ENCODE measurements at regions not wholly inside any gene's neighbourhood (a gene's known extent, or its start where the extent isn't known, plus 50 kb on each side); places are given as distances from the start of the nearest gene placed in this dataset.
A peak's percentile ranks its signal among the peaks of the same experiment; 100 is the strongest.
"Not testable (repeated sequence)": the region's sequence is repeated elsewhere in the genome, so short reads cannot be mapped to it uniquely, and the experiment has no call there.

DNA sequence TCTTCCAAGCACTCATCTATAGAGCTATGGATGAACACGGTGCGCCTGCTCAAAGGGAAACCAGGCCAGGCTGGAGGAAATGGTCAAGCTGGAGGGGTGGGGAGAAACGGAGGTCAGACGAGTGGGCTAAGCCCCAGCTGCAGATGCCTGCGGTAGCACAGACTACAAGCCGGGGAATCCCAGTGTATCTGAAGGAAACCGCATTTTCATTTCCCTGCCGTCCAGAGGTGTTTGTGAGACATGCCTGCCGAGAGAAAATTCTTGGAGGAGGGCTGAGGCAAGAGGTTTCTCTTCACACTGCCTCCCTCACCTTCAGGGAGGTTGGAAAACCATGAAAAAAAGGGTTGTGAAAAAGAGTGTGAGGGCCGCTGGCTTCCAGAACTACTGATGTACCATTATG, 102.0 kb upstream of the FOXN3 start:
- DNase-seq: no peak

DNA sequence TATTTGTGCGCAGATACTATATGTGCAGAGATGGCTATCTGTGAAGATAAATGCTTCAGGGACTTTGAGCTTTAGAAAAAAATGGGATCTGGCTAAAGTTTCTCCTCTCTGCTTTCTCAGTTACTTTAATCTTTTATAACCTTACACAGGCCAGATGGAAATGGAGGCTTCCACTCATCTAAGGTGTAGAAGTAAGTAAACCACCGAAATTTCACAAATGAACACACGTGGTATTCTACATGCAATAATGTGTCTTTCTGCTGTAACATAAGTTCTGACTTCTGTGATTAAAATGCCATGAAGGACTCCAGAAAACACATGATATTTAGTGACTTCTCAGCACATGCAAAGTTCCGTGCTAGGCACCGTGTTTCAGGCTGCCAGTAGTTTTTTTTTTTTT, 99.1 kb upstream of the FOXN3 start:
- DNase-seq: no peak

DNA sequence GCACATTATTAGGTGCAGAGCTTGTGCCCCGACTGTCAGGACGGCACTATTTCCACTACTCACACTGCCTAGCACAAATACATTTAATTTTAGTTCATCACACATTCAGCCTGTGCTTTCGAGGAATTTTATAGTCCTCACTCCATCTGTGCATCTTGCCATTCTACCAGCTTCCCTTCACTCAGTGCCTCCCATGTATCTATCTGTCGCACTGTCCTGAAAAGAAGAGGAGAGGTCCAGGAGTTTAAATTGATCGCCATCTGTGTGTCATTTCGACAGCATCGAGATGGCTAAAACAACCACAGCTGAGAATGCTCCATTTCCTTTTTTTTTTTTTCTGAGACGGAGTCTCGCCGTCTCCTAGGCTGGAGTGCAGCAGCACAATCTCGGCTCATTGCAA, 97.6 kb upstream of the FOXN3 start:
- no peak for DNase-seq

DNA sequence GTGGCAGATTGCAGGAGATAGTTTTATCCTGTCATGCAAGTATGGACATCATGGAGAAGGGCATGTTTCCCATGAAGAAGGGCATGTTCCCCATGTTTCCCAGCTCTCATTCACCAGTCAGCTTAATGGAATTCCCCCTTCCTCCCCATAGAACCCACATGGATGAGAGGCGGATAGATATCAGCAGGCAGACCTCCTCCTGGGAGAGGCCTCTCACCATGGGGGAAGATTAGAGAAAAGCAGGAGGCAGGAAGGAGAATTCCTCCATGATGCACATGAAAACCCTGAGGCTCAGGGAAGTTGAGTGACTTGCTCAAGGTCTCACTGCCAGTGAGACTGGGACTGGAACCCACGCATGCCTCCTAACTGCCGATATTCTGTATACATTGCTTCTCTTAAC, 92.9 kb upstream of the FOXN3 start:
- DNase-seq: no peak

DNA sequence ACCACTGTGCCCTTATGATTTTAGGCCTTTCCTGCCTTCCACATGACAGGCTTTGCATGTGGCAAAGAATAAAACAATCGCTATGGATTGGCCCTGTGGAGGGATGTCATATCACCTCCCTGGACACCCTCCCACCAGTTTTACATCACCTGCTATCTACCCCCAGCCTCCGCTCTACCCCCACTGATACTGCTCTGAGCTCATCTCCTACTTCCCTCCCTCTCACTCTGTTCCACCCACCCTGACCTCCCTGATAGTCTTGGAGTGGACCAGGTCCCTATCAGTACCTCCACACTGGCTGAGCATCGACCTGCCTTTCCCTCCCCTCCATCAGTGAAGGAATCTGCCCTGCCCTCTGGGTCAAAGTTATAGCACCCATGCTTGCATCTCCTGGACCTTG, 91.8 kb upstream of the FOXN3 start:
- no peak for DNase-seq

DNA sequence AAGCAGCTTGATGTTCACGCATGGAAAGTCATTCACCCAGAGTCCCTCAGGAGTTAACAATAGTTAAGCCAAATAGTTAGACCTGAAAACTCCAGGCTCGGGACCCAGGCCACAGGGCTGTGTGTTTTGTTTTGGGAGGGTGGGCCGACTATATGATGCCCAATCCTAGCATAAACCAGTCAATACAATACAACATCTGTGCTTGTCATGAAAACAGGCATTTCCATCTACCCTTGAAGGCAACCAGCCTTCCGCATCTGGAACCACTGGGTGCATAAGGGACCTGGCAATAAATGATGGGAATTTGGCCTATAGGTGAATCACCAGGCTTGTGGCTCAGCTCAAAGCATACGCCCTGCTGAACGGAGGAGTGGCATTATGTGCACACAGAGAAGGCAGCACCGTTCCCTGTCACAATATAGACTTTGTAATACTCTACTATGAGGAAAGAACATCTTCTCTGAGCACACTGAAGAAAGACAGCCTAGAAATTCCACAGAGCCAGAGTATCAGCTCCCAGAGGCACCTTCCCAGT, 91.0 kb upstream of the FOXN3 start:
- DNase-seq: no peak

DNA sequence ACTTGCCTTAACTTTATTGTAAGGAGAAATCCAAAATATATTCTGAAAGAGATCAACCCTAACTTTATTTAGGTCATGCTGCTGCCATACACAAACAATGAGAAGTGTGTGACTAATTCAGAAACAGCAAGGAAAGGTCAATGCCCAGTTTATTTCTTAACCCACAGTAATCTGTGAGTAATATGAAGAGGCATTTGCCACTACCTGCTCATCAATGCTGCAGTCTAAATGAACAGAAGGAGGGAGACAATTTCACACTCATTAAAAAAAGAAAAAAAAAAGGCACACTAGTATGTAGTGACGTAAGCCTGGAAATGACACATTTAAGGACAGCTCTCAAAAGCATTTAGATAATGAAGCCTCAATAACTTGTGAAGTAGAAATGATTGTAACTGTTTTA, 90.5 kb upstream of the FOXN3 start:
- DNase-seq: no peak

DNA sequence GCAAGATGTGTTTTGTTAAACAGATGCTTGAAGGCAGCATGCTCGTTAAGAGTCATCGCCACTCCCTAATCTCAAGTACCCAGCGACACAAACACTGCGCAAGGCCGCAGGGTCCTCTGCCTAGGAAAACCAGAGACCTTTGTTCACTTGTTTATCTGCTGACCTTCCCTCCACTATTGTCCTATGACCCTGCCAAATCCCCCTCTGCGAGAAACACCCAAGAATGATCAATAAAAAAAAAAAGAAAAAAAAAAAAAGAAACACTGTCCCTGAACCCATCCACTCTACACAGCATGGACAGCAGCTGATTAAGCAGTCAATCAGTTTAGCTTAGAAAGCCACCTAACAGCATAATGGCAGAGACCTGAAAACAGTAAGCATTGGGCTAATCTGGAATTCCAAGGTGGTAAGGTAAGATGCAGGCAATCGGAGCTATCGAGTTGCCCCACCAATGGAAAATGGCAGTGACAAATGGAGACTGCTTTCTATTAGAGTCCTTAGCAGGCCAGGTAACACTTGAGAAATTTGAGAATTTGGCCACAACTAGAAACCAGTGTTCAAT, 89.9 kb upstream of the FOXN3 start:
- not testable (repeated sequence) for DNase-seq

DNA sequence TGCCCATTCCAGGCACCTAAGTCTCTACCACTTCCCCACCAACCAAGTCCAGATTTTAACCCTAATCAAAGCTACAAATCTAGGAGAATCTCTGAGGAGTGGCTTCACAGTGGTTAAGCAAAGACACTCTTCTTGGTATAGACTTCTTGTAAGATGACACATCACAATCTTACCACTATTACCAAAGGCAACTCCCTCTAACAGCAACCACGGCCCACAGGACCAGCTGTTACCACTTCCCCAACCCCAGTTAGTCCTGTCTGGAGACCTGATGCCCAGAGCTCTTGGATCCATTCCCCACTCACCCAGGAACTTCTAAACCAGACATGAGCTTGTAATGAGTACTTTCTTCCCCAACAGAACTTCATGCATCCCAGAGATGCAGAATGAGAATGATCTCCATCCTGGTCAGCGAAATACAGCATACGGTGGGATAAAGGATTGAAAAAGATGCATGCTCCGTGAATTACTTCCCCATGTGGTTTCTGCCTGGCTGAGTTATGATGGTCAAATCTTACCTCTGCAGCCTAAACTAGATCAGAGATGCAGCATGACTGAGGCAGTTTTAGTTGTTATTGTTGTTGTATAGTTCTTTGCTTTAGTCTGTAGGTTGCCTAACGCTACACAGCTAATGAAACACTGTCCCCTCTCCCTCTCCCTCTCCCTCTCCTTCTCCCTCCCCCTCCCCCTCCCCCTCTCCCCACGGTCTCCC, 87.7 kb upstream of the FOXN3 start:
- DNase-seq: no peak

DNA sequence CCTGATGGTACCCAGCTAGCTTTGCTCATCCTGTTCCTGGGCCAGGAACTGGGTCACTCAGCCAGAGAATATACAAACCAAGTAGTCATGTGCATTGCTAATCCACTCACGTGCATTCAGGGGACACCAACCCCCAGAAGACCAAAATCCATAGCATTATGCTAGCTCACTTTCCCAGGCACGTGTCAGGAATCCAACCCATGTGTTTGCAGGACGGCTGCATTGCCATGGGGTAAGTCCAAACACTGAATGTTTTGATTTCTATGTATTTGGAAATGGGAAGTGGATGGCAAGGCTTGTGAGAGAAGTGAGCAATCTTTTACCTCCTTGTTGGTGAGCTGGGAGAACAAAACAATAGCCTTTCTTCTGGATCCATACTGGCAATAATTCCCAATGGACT, 87.1 kb upstream of the FOXN3 start:
- no peak for DNase-seq

DNA sequence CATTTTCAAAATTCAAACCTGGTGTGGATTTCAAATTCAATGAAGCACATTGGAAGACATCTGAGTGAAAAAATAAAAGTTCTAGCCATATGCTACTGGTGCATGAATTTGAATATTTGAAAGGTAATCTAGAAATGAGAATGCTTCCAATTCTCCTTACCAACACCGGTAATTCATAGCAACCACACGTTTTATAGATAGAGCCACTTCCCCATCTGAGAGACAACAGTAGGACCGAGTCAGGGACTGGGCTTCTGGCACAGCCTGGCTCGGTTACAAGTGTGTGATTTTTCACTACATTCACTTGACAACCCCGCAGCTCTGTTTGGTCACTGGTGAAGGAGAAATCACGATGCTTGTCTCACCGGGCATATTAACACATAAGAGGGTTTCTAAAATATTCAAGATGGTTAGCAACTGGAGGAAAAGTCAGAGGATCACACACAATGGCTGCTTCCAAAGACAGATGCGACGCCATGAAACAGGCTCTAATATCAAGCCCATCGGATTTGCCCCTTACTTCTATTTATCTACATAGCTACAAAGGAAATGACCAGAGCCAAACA, 86.5 kb upstream of the FOXN3 start:
- DNase-seq: no peak

DNA sequence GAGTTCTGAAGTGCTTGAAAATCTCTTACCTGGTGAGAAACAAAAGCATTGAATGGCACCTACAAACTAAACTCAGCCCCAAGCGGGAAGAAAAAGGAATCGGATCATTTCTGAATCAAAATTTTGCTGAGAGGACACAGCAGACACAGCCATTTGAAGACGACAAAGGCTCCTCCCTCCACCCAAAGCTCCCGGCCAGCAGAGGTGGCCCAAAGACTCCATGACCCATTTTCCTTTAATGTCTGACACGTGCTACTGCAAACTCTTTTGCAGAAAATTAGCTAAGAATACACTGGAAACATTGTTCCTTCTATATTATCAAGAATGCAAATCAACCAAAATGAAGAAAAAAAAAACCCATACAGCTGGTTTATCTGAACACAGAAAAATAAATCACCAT, 85.9 kb upstream of the FOXN3 start:
- no peak for DNase-seq

DNA sequence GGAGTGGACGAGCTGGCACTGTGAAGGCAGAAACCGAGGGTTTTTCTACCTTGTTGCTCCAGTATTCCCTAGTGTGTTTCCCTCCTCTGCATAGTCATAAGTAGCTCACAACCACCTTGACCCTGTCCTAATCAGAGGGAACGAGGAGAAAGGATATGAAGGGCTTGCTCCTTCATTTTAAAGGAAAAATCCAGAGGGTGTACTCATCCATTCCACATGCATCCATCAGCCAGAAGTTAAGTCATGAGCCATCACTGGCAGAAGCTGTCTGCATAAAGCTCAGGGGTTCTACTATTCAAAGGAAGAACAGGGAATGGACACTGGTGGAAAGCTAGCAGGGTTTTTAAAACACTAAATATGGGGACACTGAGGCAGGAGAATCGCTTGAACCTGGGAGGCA, 84.3 kb upstream of the FOXN3 start:
- DNase-seq: no peak

DNA sequence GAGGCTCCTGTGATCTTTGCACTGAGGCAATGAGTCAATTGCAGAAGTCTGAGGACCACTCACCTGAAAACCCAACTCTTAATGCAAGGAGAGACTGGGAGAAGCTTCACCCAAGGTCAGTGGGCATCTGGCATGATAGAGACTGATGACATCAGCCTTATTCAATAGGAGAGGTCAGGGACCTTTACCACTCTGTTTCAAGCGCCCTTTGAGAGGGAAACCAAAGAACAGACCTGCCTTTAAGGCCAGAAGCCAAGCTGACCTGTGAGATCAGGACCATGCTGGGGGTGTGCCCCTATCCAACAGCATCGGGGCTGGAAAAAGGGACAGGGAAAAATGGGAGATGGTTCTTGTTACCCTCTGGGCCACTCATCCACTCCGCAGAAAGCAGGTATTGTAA, 83.3 kb upstream of the FOXN3 start:
- DNase-seq: no peak

DNA sequence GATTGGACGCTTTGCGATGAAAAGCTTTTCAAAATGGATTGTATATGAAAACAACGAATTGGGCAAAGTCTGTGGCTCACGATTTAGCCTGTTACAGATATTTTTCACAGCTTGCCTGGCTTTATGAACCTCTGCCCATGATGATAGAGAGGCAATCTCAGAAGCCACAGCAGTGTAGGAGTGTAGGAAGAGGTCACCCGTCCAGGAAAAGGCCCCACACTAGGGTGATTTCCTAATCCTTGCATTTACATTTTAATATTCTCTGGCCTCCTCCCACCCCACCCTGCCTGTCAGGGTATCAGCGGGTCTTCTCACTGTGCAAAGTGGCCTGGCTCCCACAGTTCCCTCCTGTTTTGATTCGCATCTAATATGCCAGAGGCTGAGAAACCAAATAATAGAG, 81.8 kb upstream of the FOXN3 start:
- DNase-seq: no peak

DNA sequence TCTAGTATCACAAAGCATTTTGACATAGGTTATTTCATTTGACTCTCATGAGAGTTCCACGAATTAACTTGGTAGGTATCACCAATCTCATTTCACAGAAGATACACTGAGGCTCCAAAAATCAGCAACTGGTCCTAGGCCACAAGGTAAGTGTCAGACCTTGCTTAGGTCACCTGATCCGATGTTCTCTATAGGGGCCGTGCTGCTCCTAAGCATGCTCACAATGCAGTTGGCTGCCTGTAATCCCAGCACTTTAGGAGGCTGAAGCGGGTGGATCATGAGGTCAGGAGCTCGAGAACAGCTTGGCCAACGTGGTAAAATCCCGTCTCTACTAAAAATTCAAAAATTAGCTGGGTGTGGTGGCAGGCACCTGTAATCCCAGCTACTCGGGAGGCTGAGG, 78.7 kb upstream of the FOXN3 start:
- DNase-seq: no peak

DNA sequence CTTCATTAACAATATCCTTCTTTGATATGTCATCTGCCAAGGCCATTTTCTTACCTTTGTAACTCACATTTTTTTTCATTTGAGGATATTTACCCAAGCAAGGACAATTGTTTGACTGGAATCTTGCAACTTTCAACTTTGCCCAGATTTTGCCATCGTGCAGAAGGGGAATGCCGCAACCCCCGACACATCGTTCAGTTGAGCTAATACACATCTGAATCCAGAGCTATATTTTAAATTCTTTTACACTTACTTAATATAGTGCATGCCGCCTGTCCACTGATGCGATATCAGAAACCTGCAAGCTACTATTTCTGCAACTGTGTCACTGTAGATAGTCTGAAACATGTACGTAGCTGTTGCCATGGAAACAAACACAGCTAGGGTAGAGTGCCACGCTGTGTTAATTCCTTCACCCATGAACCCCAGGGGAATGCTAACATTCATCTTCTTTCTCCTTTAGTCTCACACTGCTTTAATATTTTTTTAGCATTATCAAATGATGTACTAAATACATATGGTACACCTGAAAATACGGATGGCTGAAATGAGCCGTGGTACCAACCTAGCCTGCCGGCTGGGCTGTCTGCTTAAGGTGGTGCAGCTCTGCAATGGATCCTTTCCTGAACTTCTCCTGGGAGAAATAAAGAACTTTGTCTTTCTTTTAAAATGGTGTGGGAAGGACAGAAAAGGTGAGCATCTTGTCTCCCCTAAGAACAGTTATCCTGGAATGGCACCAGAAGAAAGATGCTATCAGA, 77.0 kb upstream of the FOXN3 start:
- no peak for DNase-seq

DNA sequence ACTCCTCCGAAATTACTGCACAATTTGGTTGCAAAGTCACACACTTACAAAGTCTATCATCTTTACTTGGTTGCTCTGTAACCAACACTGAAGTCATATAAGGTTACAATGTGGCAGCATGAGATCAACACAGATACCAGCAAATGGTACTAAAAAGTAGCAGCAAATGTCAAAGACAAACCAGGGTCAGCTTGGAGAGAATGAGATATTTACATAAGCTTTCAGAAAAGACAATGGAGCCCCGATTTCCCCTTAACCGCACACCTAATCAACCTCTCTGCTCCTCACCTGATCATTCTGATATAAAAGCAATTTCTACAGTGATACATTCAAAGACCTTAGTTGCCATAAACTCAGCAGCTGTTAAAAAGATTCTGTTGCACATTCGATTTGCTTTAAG, 76.4 kb upstream of the FOXN3 start:
- DNase-seq: no peak

DNA sequence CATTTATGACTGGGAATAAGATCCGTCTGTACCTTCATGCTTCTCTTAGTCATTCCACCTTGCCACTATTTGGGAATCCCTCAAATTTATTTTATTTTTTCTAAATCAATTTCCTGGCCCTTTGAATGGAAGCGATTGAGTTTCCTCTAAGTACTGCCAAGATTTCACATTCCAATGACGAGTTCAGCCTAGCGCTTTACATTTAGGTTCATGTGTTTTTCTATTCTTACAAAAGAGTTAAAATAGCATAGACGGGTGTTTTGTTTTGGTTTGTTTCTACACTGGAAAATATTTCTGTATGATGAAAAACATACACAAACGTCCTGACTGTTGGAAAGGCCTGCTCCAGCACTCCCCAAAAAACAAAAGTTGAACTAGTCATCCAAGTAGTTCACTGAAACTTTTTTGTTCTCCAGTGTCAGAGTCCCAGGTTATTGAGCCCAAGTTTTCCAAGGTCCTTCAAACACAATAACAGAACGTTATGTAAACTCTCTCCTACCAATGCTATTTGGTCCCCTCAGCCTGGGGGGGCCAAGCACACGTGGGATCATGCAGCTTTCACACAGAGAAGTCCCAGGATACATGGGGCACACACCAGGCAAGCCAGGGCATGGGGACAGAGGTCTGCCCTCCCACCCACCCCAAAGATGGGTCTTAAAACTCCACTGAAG, 74.8 kb upstream of the FOXN3 start:
- DNase-seq: no peak

DNA sequence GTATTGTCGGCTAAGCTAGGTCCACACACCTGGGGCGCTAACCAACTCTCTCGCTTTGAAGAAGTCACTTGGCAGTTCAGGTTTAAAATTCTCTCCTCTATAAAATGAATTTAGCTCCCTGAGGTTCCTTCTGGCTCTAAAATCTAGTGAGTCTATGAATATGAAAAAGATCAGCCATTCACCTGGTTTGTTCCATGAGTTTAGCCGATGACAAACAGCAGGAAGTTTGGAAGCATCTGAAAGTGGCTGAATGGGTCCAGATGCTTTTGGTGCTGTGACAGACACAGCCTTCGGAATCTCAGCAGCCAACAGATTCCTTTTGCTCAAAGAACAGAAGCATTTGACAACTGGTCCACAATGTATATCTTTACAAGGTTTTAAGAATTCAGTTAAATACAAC, 73.4 kb upstream of the FOXN3 start:
- DNase-seq: no peak

DNA sequence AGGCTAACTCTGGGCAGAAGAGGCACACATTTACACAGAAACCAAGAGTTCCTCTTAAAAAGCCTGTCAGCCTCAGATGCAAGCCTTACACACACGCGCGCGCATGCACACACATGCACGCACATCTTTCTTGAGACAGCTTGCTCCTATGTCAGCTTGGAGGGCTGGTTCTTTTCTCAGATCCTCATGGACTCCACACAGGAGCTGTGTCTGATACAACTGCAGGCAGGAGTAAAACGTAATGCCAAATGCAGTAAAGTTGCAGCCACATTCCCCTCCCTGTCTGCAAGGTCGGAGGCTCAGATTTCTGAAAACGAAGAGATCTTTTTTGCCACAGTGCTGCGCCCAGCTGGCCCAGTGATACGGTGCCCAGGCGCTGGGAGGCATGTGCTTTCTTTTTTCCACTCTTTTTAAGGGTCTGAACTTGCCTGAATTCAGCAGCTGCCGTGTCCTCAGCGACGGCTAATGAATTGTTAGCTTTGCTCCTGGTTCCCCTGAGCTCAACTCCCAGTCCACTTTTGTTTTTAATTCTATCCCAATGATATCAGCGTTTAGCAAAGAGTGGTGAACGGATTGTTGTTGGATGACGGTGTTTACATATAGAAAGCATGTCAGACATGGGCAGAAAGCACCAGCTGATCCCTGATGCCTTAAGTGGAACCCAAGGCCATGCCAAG, 72.9 kb upstream of the FOXN3 start:
- peak; percentile 29 for DNase-seq

DNA sequence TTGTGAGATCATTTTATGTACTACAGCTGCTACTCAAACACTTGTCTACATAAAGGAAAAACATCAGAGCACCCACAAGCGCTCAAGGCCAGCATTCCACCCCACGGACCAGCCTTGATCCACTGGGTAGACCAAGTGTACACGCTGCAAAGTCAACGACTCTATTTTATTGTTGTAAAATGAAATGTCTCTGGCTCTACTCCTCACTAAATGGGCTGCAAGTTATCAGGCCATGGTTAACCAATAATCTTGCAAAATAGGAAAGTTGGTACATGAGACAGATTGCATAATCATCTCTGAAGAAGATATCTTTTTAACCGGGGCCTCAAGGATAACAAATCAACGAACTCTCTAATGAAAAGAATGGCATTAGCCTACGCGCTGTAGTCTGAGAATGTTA, 69.9 kb upstream of the FOXN3 start:
- DNase-seq: no peak

DNA sequence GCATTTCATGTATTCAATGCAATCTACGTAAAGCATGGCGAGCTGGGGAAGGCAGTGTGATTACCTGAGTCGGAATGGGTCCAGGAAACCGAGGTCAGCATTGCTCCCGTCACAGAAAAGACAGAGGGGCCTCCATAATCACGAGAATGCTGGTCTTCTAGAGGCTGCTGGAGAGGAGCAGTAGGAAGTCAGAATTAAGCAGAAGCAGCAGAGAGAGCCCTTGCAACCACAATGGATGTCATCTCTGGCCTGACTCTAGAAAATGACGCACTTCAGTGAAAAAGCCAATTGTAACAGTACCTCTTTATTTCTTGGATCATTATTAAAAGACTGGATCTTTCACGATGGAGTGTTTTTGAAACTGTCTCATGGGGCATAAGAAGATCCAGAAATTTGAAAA, 69.5 kb upstream of the FOXN3 start:
- no peak for DNase-seq

All from NCI-H446 treated with DMSO at 0.1 percent for 48 hours (cell line).